EL (cell line): ENCODE measurements at regions not wholly inside any gene's neighbourhood (a gene's known extent, or its start where the extent isn't known, plus 50 kb on each side); places are given as distances from the start of the nearest gene placed in this dataset.
A peak's percentile ranks its signal among the peaks of the same experiment; 100 is the strongest.

ENCODE experiments used
- DNase-seq: peaks from one replicate; pipeline ENCODE4 v3.0.0-alpha.2; 2016

GRCh38 chr21:32132409-32132808 lies 146.4 kb downstream of the MIS18A start:
- no peak for DNase-seq

- peak; percentile 4 for DNase-seq
Measured at GRCh38 chr21:32131960-32132359, 146.9 kb downstream of the MIS18A start.

- no peak for DNase-seq
Measured at GRCh38 chr21:32131164-32131563, 147.7 kb downstream of the MIS18A start.

DNA sequence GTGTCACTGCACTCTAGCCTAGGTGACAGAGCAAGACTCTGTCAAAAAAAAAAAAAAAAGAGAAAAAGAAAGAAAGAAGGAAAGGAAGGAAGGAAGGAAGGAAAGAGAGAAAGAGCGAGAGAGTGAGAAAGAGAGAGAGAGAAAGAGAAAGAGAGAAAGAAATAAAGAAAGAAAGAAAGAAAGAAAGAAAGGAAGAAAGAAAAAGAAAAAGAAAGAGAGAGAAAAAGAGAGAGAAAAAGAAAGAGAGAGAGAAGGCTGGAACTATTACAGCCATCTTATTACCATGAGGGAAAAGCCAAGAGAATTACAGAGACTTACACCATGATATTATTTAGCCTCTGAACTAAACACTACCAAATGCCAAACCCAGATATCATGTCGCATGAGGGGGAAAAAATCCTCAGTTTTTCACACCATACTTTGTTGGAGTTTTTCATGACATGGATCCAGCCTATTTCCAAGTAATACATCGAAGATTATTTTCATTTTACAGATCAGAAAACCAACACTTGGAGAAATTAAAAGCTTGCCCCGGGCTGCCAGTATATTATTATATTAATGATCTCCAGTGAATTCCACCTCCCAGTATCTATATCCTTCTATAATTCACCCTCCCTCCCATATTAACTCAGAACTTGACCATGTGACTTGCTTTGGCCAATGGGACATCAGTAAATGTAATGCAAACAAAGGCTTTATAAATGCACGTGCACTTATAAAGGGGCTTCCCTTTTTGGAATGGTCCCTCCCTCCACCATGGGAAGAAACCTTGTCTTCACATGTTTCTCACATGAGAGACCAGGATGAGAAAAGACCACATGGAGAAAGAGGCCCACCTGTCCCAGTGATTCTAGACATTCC lies 148.6 kb downstream of the MIS18A start:
- no peak for DNase-seq

DNA sequence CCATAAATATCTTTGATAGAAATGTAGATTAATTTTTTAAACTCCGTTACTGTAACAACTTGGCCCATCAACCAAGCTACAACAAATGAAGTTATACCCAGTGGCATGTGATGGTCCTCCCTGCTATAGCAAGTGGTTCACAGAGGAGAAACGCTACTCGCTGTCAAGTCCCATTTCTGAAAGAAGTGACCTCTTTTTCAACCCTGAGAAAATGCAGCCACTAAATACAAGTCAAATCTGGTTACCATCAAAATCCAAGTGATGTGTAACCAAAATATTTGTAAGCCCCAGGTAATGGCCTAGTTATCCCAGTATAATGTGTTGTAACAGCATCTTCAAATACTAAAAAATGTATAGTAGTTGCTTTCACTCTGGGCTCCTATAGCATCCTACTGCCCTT lies 151.8 kb downstream of the MIS18A start:
- DNase-seq, result no peak

DNA sequence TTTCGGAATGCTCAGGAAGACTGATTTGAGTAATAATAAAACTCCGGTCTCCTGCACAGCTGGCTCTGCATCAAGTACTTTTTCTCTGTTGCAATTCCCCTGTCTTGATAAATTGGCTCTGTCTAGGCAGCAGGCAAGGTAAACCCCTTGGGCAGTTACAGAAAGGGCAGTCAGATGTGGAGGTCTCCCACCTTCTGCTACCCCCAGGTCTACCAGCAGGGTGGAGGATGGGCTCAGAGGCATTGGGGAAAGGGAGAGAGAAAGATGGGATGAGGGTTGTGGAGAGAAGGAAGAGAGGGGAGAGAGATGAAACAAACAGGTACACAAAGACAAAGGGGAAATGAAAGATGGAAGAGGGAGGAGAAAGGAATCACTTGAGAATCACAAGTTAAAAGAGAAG lies 156.8 kb downstream of the MIS18A start:
- DNase-seq, result no peak

GRCh38 chr21:32120230-32120629 lies 158.6 kb downstream of the MIS18A start:
- no peak for DNase-seq

GRCh38 chr21:32119811-32120210 lies 159.0 kb downstream of the MIS18A start:
- DNase-seq, result no peak

DNA sequence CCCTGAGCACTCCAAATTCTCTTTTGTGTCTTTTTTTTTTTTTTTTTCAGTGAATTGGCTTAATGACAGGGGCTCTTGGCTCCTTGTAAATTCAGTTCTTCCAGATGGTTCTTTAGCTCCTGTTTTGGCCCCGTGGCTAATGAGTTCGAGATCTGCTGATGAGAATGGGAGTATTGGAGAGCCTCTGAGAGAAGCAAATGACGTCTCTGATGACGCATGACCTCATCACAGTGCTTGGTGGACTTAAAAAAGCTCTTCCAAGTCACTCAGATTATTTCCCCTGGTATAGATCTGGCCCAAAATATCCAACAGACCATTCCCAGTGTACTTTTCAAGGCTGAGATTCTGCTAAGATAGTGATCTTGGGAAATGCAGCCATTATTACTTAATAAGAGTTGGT lies 159.5 kb downstream of the MIS18A start:
- no peak for DNase-seq

GRCh38 chr21:32114419-32115035 lies 164.3 kb downstream of the MIS18A start:
- DNase-seq, result no peak

DNA sequence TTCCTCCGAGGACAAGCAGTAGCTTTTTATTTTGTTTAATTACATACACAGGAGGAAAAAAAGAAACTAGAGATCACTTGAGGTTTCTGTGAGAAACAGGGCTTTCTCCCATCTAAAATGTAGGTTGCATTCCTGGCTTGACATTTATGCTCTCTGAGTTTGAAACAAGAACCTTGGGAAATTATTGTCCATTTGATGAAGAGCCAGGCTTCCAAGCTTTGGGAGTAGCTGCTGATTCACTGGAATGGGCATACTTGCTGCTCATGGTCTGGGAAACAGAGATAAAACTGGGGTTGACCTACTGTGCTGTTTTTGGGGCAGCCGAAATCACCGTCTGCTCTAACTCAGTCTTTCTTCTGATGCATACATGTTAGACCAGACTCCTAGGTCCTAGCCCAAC lies 165.4 kb downstream of the MIS18A start:
- DNase-seq, result no peak

DNA sequence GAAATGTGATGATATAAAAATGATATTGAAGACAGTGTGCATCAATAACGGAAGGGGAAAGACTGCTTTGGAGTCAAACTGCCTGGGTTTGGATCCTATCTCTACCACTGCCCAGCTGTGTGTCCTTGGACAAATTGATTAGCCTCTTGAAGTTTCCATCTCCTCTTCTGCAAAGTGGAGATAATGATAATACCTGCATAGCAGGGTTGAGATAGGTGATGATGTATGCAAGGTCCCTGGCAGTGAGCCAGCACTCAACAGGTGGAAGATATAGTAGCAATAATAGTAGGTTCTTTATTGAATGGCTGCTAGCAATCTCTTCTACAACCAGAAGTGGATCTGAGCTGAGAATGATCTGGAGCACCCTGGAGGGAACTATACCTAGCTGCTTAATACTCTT lies 166.7 kb downstream of the MIS18A start:
- no peak for DNase-seq

GRCh38 chr21:32108566-32108965 lies 170.3 kb downstream of the MIS18A start:
- DNase-seq, result no peak

GRCh38 chr21:32103361-32103760 lies 175.5 kb downstream of the MIS18A start:
- no peak for DNase-seq

- DNase-seq, result peak; percentile 14
Measured at GRCh38 chr21:32102426-32102825, 176.4 kb downstream of the MIS18A start.

DNA sequence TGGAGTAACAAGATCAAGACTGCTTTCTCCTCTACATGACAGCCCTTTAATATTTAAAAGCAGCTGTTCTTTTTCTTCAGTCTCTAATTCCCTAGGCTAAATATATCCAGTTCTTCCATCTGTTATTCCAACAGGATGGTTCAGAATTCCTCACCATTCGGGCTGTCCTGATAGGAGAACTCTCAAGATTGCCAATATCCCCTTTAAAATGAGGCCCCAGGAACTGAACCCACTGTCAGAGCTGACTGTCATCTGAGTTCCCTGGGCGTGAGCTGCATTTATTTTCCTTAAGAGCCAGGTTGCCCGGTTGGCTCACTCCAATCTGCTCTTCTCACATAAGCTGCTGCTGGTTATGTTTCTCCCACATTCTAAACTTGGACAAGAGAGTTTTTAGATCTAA lies 177.6 kb downstream of the MIS18A start:
- no peak for DNase-seq

- DNase-seq, result no peak
Measured at GRCh38 chr21:32100423-32100822, 178.4 kb downstream of the MIS18A start.

- DNase-seq, result no peak
Measured at GRCh38 chr21:32099812-32100416, 178.9 kb downstream of the MIS18A start.

- peak; percentile 9 for DNase-seq
Measured at GRCh38 chr21:32096411-32096810, 182.4 kb downstream of the MIS18A start.

GRCh38 chr21:32094804-32095203 lies 184.0 kb downstream of the MIS18A start:
- DNase-seq, result peak; percentile 42

DNA sequence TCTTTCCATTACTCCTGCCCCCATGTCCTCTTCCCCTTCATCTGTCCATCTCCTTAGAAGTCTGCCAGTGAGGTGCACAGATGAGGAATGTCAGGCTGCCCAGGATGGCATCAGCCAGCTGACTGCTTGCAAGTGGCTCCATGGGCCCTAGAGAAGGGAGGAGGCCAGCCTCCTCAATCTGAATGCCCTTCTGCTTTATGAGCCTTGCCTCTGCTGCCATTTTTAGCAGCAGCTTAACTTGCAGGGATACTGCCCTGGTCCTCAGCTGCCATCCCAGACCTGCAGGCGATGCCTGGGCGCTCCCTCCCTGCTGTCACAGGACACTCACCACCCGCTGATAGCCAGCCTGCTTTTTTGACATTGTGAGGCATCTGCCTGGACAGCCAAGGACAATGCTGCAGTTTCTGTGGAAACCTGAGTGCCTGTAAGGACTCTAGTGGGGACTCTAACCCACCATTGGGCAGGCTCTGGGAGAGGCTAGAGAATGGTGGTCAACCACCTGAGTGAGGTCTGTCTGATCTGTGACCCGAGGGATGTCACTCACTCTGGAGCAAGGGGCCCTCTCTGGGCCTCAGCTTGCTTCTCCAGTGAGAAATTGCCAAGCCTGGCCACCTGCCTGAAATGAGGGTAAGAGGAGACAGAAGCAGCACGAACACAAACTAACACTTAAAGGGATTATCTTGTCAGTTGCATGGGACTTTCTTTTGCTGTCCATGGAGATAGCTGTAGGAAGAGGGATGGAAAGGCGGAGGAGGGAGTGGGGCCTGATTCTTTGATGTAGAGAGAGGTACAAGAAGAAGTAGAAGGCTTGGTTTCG lies 185.0 kb downstream of the MIS18A start:
- DNase-seq, result no peak

- no peak for DNase-seq
Measured at GRCh38 chr21:32090956-32091355, 187.9 kb downstream of the MIS18A start.

GRCh38 chr21:32089766-32090165 lies 189.1 kb downstream of the MIS18A start:
- DNase-seq, result no peak
